ENCODE measurements at regions not wholly inside any gene's neighbourhood (a gene's known extent, or its start where the extent isn't known, plus 50 kb on each side); places are given as distances from the start of the nearest gene placed in this dataset.

DNA sequence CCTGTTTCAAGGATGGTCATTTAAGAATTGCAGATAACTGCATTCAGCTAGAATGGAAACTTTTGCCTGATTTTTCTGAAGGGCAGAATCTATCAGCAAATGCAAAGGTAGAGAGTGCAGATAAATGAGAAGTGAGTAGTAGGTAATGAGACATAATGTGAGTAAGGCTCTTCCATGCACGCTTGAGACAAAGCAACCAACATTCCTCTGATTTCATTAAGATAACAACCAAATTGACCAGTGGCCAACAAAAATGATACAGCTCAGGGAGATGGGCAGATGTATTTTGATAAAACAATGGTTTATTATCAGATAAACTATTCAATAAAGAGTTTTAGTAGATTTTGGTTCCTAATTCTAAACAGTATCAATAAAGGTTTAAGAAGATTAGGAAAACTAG is 404.4 kb upstream of the PBX1 start:
- TF ChIP-seq GATA2 (IDR thresholded peaks at IDR 0.05; ENCODE audit: low read depth, low read length) (no peak), GATA3 (IDR thresholded peaks at IDR 0.05; ENCODE audit: low read depth, low read length) (no peak)
